GM21825 (cell line): ENCODE measurements at regions not wholly inside any gene's neighbourhood (a gene's known extent, or its start where the extent isn't known, plus 50 kb on each side); places are given as distances from the start of the nearest gene placed in this dataset.
"Not testable (repeated sequence)": the region's sequence is repeated elsewhere in the genome, so short reads cannot be mapped to it uniquely, and the experiment has no call there.

Source experiments
- ATAC-seq: cut with Tn5 transposase; IDR thresholded peaks from one replicate; pipeline ENCODE4 v1.9.1; 2021; ENCODE audit warnings: mild to moderate bottlenecking, moderate library complexity; ENCODE audit not compliant: unreplicated experiment

DNA sequence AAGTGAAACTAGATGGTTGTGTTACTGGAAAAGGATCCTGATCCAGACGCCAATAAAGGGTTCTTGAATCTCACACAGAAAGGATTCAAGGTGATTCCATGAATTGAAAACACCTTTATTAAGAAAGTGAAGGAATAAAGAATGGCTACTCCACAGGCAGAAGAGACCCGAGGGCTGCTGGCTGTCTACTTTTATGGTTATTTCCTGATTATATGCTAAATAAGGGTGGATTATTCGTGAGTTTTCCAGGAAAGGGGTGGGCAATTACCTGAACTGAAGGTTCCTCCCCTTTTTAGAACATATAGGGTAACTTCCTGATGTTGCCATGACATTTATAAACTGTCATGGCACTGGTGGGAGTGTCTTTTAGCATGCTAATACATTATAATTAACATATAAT is 50.9 kb upstream of the WARS2 start:
- no peak for ATAC-seq

DNA sequence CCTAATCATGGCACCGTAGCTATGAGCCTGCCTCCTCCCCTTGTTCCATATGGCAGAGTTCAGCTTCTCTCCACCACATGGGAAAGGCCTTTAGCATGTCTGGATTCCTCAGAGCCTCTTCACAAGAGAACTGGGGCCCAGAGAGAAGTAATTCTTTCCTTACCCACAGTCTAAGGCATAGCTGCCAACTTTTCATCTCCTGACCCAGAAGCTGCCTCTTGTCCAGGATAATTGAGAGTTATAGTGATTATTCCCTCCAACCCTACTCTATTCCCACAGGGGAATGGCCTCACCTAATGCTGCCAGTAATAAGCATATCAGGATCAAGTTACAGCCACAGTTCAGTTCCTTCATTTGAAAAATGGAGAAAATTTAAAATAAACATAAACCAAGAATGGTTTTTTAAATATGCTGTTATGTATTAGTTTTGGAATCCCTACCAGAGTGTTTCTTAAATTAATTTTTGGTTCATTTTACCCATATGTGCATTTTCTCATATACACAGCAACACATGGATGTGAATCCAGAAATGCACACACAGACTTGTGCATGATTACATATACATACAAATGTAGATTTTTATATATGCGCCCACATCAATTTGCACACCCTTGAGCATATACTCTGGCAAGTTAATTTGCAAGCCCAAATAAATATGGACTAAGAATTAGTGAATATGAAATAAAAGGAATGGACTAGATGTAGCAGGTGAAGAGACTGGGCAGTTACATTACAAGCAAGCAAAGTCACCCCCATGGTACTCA is 63.9 kb upstream of the WARS2 start:
- ATAC-seq: no peak

DNA sequence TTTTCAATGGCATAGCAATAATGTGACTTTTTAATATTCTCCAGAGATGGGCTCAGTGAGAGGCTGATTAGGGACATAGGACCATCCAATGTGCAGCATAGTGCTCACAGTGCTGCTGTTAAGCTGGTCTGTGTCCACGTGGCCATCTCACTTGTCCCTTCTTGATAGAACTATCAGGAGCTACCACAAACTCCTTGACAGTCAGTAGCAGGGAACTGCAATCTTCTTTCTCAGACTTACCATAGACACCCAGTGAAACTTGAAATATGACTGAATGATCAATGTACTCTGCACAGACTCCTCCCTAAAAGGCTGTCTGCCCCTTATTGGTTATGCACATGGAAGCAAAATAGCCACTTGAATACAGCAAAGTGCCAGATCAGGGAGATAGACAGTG is 64.5 kb upstream of the WARS2 start:
- no peak for ATAC-seq

DNA sequence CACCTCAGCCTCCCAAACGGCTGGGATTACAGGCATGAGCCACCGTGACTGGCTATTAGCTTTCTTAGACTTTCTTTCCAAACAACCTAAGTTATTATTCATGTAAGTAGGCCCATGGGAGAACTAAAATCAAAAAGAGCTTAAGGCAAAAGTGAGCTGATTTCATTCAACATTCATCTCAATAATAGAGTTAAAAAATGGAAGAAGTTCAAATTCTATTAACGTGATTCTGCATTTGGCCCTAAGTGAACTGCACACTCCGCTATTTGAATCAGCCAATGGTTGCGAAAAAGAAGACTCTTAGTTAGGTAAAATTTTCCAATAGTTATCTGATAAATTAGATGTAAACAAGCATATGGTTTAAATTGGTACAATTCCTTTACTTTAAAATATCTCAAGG is 68.6 kb upstream of the WARS2 start:
- no peak for ATAC-seq

DNA sequence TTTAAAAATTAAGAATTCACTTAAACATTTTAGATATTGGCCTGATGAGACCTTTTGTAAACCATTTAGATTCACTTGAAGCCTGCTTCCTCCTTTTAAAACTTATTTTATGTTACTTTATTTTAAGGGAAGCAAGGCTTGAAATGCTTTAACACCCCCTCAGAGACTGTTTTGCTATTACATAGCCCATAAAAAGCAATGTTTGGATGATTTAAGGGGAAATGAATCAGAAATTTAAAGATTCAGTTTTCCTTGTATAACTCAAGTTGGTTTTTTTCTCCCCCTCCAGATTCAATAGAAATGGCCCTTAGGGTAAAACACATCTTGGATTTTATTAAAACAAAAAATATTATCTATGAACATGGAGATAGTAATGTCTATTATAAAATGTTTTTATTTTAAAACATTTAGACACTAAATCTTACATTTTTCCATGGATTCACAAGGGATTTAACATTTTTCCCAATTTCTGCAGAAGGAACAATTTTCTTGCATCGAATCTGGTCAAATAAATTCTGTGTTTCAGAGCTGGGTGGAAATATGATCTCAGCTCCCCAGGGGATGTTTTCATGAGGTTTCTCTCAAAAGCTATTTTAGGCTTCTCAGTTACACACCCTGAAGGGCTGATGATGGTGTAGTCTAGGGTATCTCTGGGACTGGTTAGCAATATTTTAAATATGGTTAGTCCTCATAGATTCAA is 69.3 kb upstream of the WARS2 start:
- no peak for ATAC-seq

DNA sequence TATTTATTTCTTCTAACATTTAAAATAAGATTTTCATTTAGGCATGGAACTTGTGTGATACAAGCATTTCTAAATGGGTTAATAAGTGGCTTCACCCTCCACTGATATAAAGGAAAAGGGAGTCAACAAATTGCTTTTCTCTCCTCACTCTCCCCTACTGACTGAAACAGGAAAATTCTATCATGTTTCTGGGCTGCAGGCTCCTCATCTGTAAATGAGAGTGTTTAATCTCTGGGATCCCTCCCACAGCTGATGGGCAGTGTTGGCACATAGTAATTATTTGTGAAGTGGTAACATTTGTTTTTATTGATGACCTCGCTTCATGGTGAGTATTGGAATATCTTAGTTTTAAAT is 69.8 kb upstream of the WARS2 start:
- no peak for ATAC-seq

DNA sequence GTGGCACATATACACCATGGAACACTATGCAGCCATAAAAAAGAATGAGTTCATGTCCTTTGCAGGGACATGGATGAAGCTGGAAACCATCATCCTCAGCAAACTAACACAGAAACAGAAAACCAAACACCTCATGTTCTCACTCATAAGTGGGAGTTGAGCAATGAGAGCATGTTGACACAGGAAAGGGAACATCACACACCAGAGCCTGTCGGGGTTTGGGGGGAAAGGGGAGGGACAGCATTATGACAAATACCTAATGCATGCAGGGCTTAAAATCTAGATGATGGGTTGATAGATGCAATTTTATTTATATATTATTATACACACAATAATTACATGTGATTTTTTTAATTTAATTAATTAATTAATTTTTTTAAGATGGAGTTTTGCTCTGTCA is 72.8 kb upstream of the WARS2 start:
- not testable (repeated sequence) for ATAC-seq

DNA sequence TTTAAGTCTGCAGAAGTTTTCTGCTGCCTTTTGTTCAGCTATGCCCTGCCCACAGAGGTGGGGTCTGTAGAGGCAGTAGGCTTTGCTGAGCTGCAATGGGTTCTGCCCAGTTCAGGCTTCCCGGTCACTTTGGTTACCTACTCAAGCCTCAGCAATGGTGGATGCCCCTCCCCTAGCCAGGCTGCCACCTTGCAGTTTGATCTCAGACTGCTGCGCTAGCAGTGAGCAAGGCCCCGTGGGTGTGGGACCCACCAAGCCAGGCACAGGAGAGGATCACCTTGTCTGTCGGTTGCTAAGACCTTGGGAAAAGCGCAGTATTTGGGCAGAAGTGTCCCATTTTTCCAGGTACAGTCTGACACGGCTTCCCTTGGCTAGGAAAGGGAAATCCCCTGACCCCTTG is 74.5 kb upstream of the WARS2 start:
- ATAC-seq: not testable (repeated sequence)

DNA sequence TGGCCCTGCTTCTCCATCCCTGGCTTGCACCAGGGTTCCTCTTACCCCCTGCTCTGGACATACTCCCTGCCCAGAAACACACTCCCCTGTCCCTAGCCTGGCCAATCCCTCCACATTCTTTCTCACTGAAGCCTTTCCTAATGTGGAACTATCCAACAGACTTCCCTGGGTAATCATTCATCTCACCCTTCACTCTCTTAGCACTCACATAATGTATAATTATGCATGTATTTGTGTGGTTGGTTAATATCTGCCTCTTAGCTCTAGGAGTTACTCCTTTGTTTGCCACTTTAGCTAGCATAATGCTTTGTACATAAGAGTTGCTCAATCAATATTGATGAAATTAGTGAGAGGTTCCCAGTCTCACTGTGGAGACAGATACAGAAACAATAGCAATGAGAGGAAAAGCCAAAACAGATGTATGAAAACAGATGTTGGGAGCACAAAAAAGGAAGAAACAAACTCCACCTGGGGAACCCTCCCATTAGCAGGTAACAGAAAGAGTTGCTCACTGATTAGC is 76.9 kb upstream of the WARS2 start:
- no peak for ATAC-seq

DNA sequence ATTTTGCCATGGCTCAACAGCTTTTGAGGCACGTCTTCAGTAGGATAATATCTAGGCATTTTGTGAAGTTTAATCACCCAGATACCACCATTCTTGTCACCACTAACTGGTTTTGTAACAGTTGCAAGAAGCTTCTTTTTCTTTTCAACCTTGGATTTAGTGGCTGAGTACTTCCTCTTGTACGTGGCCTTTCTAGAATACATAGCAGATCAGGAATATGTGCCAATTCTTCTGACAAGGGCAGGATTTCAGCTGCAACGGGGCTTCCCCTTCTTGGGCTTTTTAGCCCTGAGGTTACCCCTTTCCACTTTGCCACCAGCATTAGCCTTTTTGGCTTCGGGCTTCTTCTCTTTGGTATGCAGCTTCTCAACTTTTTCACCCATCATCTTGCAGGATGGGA is 79.3 kb upstream of the WARS2 start:
- no peak for ATAC-seq

DNA sequence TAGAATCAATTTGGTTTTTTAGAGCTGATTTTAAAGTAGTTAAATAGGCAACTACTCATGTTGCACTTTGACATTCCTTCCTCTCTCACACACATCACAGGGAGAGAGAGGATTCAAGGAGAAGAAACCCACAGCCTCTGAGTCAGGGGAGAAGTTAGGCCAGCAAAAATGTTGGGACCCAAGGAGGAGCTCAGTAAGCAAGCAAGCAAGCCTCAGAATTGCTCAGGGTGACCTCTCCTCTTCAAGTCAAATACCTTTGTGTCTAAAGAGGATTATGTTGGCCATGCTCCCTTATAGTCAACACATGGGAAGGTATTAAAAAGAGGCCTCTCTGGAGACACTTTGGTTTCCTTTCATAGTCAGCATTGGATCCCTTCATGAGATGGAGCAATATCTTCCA is 80.5 kb upstream of the WARS2 start:
- no peak for ATAC-seq

DNA sequence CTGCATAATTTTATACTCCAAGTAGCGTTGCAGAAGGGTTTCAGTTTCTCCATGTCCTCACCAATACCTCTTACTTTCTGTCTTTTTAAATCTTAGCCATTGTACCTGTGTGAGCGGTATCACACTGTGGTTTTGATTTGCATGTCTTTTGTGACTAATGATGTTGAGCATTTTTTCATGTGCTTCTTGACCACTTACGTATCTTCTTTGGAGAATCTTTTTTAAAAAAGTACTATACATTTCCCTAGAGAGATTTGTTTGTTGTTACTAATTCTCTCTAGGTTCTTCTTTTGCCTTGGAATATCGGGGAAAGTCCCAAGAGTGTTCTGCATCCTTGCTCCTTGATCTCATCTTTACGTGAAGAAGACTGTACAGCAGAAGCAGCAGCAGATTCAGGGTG is 81.8 kb upstream of the WARS2 start:
- no peak for ATAC-seq

DNA sequence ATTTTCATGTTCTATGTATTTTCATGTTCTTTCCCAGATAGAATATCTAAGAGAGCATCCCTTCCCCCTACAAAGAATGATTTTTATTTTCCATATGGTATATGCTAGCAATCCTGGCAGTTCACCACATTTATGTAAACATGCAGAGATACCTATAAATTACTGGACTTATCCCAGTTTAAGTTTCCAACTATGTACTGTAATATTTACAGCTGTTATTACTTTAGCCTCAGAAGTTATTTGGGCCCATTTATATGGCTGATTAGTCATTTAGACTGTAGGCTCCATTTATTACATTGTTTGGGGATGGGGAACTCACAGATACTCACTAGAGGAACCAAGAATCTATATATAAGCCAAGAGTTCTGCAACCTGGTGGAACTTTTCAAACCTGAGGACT is 84.8 kb upstream of the WARS2 start:
- no peak for ATAC-seq

DNA sequence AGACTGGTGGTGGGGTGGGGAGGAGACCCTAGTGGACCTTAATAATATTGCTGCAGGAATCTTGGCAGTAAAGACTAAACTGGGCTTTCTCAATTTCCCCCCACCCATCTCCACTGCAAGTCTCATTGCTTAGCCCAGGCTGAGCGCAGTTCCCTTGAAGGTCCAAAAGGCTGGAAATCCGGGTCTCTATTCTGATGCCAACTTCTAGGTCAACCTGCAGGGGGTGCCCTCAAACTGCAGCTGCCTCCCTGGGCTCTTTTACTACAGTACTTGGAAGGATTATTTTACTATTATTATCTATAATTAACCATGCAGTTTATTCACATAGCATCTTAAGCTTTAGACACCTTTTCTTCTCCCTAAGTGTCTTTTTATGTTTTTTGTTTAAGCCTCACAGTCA is 85.4 kb upstream of the WARS2 start:
- no peak for ATAC-seq

DNA sequence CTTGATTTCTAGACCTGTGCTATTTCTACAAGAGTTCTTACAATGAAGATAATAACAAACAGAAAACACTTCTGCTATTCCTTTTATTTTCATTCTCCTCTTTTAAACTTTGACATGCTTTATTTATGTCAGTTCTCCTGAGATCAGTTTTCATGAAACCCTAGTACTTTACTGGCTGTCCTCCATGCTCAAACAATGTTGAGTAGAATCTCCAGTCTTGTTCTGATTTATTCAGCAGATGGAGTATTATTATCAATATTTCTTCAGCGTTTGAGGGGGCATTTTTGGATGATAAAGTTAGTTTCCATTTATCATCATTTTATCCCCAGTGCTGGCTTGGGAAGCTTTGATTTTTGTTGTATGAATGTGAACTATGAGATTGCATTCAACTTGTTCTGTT is 85.9 kb upstream of the WARS2 start:
- no peak for ATAC-seq

DNA sequence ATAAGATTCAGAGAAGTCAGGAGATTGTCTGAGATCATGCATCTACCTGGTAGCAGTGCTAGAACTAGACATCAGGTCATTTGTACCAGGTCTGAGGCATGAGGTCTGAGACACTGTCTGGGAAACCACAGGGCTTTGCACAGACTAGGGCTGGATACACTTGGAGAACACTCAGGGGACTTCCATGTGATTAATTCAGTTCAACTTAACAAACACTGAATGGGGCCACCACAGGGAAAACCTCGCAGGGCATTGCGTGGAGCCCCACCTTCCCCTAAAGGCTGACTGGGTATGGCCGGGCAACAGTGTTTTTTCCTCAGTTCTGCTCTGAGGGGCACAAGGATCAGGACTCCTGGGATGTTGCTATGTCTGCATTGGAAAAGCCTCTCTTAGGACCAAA is 86.5 kb upstream of the WARS2 start:
- no peak for ATAC-seq

DNA sequence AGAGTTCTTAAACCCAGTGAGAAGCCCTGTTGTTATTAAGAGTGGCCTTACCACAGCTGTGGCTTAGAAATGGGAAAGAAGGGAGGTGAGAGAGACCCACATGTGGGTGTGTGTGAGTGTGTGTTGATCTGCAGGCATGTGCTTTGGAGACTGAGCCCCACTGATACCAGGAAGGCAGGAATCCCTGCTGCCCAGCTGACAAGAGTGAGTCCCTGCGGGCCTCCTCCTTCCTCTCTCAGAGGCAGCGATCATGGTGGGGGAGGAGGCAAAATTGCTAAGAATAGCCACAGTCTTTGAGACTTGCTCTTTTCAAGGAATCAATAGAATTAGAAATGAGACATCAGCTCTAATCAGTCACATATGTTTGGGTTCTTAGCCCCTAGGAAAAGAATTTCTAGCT is 87.0 kb upstream of the WARS2 start:
- ATAC-seq: no peak

DNA sequence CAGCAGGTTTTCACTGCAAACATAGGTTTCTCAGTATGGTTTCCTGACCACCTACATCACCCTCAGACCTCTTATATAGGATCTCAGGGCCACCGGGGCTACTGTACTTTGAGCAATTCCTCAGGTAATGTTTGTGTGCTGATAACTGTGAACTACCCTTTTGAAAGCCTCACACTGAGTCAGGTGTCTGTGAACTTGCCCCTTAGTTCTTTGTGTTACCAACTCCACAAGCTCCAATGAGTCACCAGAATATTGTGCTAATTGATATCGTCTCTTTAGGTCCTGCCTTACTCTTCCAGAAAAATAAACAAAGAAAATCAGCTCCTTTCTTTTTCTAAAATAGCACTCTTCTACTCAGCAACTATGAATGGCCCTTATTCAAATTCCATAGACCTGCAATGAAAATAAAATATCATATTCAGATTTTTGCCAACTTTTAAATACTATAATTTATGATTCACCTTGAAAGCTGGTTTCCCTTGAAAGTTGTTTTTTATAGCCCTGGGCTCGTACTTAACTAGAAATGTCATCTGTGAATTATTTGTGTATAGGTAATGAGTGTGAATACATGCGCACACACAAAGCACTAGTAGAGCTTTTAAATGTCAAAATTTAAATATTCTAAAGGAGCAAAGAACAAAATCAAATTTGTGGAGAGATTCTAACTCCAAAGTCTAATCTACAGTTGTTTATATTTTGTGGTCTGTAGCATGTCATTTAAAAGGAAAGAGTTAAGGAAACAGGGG is 88.1 kb upstream of the WARS2 start:
- no peak for ATAC-seq

DNA sequence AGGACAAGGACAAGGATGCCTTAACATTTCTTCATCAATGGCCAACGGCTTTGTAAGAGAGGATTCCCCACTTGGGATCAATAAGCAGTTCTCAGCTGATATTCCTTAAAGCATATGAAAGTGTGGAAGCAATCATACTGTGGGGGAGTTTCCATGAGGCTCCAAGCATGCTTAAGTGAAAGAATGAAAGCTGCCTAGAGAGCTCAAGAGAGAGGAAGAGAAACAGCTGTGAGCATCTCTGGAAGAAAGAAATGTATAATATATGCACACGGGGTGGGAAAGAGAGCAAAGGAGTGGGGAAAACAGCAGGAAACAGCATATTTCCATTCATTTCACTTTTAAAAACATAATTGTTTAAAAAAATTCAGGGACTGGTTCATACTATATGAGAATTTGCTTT is 94.7 kb upstream of the WARS2 start:
- ATAC-seq: no peak

DNA sequence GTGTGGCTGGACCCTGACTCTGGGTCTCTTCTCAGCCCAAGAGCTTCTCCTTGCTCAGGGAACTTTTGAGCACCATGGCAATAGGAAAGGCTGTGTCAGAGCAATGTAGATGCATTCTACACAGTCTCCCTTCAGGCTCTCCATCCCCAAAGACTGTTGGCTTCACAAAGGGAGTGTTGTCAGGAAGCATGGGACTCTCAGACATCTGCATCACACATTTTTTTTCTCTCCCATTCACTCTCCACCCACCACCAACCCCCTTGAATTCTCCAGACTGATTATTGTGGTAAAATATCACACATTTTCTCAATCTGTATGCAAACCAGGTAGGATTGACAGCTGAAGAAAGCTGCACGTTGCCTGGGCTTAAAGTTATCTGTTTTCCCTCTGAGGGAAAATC is 105.4 kb upstream of the WARS2 start:
- ATAC-seq: no peak

DNA sequence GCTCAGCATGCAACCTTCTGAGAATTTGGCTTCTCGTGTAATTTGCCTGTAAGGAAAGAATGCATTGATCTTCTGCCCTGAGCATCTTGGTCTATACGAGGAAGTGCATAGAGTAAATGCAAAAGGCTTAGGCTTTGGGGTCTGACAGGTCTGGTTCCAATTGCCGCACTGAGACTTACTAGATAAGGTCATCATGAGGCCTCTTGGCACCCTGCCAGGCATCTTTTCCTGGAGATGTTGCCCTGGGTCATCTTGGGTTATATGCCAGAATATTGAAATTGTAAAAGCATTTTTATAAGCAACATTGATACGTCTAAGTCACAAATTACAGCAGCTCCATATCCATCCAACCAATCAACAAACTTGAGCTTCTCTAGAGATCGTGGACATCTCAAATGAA is 108.8 kb upstream of the WARS2 start:
- ATAC-seq: no peak

DNA sequence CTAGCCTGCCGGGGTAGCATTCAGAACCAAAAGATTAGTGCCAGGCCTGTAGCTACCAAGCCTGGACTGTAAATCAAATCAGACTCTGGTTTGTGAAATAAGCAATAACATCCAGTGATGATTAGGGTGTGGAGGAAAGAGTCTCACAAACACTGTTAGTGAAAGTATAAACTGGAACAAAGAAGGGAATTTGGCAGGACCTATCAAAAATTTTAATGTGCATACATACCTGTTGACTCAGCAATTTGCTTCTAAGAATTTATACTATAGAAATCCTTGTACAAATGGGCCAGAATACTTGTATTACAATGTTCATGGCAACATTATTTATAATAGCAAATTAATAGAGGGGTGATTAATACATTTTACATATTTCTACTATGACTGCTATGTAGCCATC is 109.8 kb upstream of the WARS2 start:
- no peak for ATAC-seq
